Hematopoietic multipotent progenitor cell treated with erythropoietin and hydrocortisone succinate and interleukin-3 and kit ligand, for 8 days (in vitro differentiated cells): ENCODE measurements at regions not wholly inside any gene's neighbourhood (a gene's known extent, or its start where the extent isn't known, plus 50 kb on each side); places are given as distances from the start of the nearest gene placed in this dataset.

Source experiments
- DNase-seq: peaks from one replicate; pipeline ENCODE4 v3.0.0-alpha.2; 2015

- DNase-seq, result no peak
Measured at GRCh38 chr9:89554307-89555035, 50.3 kb upstream of the GADD45G start.

- DNase-seq, result no peak
Measured at GRCh38 chr9:89553451-89554010, 51.3 kb upstream of the GADD45G start.

GRCh38 chr9:89550346-89550927 is 52.5 kb upstream of the SEMA4D start:
- no peak for DNase-seq

- DNase-seq, result peak; percentile 84
Measured at GRCh38 chr9:89549031-89549644, 51.2 kb upstream of the SEMA4D start.

GRCh38 chr9:89548071-89548638 is 50.2 kb upstream of the SEMA4D start:
- peak; percentile 63 for DNase-seq
